Activated CD4-positive, alpha-beta T cell treated with anti-CD3 and anti-CD28 coated beads, Interleukin-2, Interleukin-6, amounts not matched to agents 100 ng/mL and 50 ng/mL, durations not matched to agents 16 hours and 8 hours (primary cell): ENCODE measurements at regions not wholly inside any gene's neighbourhood (a gene's known extent, or its start where the extent isn't known, plus 50 kb on each side); places are given as distances from the start of the nearest gene placed in this dataset.

ENCODE experiments used
- DNase-seq: peaks from one replicate; pipeline ENCODE4 v3.0.0-alpha.2; 2020

DNA sequence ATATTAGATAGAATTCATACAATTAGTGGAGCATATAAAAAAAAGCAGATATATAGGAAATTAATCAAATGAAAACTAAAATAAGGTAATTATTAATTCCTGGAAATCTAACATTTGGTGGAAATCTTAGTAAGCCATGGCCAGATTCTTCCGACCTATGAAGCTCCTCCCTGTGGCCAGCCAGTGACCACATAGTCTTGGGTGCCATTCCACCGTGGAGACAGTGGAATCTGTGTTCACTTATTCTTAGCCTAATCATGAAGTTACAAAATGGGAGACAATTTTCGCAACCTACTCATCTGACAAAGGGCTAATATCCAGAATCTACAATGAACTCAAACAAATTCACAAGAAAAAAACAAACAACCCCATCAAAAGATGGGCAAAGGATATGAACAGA lies 241.9 kb upstream of the FLRT2 start:
- no peak for DNase-seq

GRCh38 chr14:85291731-85292130 lies 238.2 kb upstream of the FLRT2 start:
- DNase-seq, result no peak

- no peak for DNase-seq
Measured at GRCh38 chr14:85293612-85294234, 236.2 kb upstream of the FLRT2 start.

GRCh38 chr14:85295318-85295717 lies 234.6 kb upstream of the FLRT2 start:
- no peak for DNase-seq

DNA sequence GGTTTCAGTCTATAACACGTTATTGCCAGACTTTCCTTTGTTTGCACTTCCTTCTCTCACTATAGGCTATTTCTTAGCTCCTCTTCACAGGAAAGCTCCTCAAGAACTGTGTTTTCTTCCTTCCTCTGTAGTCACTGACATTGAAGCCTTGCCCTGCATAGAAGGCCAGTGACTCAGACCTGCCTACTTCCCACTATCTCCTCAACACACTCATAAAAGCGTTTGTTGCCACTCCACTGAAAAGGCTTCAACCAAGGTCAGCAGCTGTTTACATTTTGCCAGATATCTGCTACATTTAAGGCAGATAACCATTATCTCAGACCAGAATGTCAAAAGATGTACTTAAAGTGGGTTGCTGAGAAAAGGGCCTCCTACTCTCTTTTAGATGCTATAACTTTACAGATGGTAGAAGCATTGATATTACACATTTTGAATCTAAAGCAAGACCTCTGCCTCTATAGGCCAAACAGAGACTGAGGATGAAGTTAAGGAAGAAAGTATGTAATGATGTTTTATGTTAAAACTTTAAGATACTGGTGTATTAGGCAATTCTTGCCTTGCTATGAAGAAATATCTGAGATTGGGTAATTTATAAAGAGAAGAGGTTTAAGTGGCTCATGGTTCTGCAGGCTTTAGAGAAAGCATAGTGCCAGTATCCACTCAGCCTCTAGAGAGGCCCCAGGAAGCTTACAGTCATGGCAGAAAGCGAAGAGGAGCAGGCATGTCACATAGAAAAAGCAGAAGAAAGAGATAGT lies 233.3 kb upstream of the FLRT2 start:
- no peak for DNase-seq

DNA sequence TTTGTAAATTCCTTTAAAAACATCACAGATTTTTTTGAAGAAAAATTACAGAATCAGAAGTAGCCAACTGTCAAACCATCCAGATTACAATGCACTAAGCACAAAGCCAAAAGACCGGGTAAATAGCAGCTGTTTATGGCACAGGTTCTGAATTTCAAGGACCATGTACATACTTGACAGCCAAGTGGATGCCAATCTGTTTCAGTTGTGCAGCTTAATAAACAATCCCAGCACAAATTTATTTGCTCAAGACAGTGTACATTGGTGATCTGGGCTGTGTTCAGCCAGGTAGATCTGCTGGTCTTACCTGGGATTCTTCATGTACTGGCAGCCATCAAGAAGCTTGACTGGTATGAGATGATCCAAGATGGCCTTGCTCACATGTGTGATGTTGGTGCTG lies 229.8 kb upstream of the FLRT2 start:
- DNase-seq, result no peak

DNA sequence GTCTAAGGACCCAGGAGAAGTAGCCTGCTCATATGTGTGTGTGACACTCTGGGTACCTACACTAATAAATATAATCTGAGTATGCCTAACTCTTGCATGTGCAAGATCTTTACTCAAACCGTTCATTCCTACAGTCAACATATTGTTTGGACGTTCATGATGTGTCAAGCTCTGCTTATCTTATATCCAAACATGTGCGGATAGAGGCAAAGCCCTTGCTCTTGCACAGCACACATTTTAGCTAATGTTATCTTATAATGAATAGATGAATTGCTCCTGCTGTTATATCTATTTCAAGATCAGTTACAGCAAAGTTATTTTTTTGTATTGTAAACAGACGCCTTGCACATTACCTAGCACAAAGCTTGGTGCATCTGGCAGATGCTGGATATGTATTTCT lies 228.4 kb upstream of the FLRT2 start:
- no peak for DNase-seq

DNA sequence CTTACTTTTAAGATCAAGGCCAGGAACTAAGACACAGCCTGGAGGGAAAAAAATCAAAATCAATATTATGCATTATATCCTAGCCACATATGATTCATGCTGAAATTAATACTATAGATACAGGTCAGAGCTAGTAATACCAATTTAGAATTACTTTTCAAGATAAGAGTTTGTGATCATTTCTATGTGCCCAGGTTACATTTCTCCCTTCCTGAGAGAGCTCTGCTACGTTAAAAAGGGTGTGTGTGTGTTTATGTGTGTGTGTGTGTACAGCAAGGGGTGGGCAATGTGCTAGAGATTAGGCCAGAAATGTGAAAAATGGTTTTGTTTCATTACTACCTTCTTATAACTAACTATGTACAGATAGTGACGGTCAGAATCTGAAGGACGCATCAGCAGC lies 223.9 kb upstream of the FLRT2 start:
- DNase-seq, result no peak

GRCh38 chr14:85308531-85309300 lies 221.2 kb upstream of the FLRT2 start:
- DNase-seq, result no peak

- DNase-seq, result no peak
Measured at GRCh38 chr14:85310491-85311272, 219.3 kb upstream of the FLRT2 start.

- DNase-seq, result no peak
Measured at GRCh38 chr14:85313560-85314207, 216.3 kb upstream of the FLRT2 start.

GRCh38 chr14:85315290-85315689 lies 214.7 kb upstream of the FLRT2 start:
- no peak for DNase-seq

GRCh38 chr14:85315733-85316290 lies 214.1 kb upstream of the FLRT2 start:
- no peak for DNase-seq

- DNase-seq, result no peak
Measured at GRCh38 chr14:85316701-85317410, 213.1 kb upstream of the FLRT2 start.

DNA sequence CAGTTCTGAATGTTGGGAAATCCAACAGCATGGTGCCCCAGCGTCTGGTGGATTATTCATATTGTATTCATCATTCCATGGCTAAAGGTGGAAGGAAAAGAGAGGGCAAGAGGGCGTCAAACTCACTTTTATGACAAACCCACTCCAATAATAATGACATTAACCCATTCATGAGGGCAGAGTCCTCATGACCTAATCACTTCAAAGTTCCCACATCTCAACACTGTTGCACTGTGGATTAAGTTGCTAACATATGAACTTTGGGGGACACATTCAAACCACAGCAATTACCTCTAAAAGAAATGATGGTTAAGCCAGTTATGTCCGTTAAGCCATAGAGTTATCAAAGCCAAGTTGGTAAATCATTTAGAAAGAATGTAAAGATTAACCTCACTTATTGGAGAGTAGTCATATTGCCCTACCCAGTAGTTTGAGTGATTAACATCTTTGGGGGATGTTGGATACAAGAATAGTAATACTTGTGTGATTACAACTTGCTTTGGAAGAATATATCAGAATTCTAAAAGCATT lies 212.4 kb upstream of the FLRT2 start:
- no peak for DNase-seq

- no peak for DNase-seq
Measured at GRCh38 chr14:85319101-85319500, 210.8 kb upstream of the FLRT2 start.

DNA sequence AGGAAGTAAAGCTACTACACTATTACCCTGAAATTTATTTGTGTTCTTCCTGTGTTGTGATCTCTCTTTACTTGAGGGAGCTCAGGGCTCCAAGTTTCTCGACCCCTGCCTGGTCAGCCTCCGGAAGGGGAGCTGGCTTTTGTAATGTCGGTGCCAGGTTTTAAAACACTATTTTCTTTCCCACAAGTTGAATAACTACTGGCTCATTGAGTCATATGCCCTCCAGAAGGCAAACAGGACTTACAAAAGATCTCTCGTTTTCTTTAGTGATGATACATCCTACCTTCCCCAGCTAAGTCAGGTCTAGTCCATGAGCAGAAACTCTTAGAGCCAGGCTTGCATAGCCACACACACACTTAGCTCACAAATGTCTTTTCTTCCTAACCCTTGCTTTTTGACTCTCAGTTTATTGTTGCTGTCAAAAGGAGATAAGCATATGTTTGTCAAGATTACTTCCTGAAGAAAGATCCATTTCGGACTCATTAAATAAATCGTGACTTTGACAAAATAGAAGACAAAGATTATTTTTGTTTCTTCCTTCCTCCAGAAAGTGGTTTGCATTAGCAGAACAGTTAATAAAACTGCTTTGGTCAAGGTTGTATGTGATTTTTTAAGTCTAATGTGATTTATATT lies 209.8 kb upstream of the FLRT2 start:
- DNase-seq, result no peak

DNA sequence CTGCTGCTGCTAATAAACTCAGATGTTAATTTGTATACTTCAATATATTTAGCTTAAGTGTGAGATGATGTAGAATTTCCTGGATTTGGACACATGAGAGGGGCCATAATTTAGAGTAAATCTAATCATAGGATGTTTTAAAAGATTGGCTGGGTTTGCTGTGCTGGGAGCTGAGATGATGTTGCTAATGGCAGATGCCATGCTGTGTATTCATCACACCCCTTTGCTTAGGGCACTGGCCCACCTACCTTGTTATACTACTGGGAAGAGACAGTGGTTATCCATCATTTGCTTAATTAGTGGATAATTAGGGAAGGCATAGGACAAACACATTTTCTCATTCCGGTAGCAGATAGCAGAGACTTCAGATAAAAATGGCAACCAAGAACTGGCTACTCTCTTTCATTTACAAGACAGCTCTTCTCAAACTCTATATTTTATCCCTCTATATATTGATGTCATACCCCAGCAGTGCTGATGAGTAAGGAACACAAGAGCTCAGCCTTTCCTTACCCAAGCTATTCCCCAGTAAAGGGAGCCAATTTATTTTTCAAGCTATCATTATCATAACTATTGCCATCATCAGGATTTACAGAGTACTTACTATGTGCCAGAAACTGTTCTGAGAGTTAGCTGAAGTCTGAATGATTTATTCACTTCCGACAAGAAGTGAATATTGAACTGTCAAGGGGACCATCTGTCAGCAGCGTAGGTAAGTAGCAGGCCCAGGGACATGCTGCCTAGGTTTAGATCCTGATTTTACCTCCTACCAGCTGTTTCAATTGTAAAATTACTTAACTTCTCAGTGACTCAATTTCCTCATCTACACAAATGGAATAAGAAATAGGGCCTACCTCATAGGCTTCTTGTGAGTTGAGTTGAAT lies 204.6 kb upstream of the FLRT2 start:
- DNase-seq, result no peak

DNA sequence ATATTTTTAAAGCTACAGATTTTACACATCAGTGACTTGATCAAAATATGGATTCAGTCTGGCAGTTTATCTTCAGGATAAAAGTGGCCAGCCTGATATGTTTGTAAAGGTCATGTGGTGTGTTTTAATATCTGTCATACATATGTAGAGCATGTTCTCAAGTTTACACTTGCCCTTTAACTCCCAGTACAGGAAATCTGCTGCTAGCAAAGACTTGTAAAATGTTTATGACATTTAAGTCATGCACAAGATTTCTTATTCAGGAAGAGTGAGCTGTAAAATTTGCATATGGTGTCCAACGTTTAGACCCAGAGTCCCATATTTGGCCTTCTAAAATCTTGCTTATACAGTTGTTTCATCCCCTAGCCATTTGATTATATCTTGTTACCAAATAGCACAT lies 197.5 kb upstream of the FLRT2 start:
- no peak for DNase-seq

DNA sequence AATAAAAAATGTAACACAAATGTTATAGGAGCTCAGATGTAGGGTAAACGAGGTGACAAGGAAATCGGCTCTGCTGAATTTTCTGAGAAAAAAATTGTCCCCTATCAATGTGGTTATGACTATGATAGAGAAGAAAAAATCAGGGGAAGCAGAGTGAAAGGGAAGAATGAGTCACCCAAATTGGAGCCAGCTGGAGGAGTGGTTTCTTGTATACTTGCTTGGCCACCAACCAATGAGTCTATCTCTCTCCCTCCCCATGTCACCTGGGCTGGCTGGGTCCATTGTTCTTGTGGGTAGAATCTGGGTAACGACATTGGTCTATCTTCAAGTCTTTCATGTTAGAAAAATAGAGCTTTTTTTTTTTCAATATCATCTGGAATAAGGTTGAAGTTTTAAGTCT lies 196.6 kb upstream of the FLRT2 start:
- no peak for DNase-seq
